OCI-LY7 (cell line): ENCODE measurements at regions not wholly inside any gene's neighbourhood (a gene's known extent, or its start where the extent isn't known, plus 50 kb on each side); places are given as distances from the start of the nearest gene placed in this dataset.
"Not testable (repeated sequence)": the region's sequence is repeated elsewhere in the genome, so short reads cannot be mapped to it uniquely, and the experiment has no call there.

Source experiments
- BruUV-seq: library from RNA; stranded (reverse); fragments of 400-500 nt; replicated peaks from 2 replicates; lab custom pipeline; 2021; lab: Mats Ljungman, UMichigan
- CTCF ChIA-PET: fragments of 300-600 bp; sonication (Branson Sonifier 250); formaldehyde crosslinking; loops from one replicate; lab custom pipeline; 2022; ENCODE audit warnings: antibody characterized with exemption; ENCODE audit not compliant: unreplicated experiment; lab: Charles Lee
- POLR2A ChIA-PET: fragments of 300-600 bp; sonication (Branson Sonifier 250); formaldehyde crosslinking; loops from one replicate; lab custom pipeline; 2022; ENCODE audit warnings: antibody characterized with exemption; lab: Charles Lee
- DNase-seq: peaks from one replicate; pipeline ENCODE4 v3.0.0-alpha.2; 2015; ENCODE audit warnings: low spot score
- H2AFZ ChIP-seq: fragments of 200-600 bp; sonication (generic), shearing (Covaris generic); 2 replicates; pipeline ENCODE4 v1.6.1; 2014; ENCODE audit warnings: mild to moderate bottlenecking, antibody characterized with exemption, low read length, moderate library complexity
- H3K27ac ChIP-seq: fragments of 200-600 bp; sonication (generic); 2 replicates; pipeline ENCODE4 v1.5.1; 2014; ENCODE audit warnings: mixed run types, low read depth, mild to moderate bottlenecking, moderate library complexity, low read length, inconsistent platforms; ENCODE audit not compliant: poor library complexity, severe bottlenecking
- H3K36me3 ChIP-seq: fragments of 200-600 bp; sonication (generic); 2 replicates; pipeline ENCODE4 v1.6.1; 2014; ENCODE audit warnings: mild to moderate bottlenecking, antibody characterized with exemption, low read length, moderate library complexity, mixed read lengths; ENCODE audit not compliant: insufficient read depth
- H3K4me1 ChIP-seq: fragments of 200-600 bp; sonication (generic); 2 replicates; pipeline ENCODE4 v1.5.1; 2014; ENCODE audit warnings: mild to moderate bottlenecking, low read length; ENCODE audit not compliant: insufficient read depth, poor library complexity, severe bottlenecking
- H3K4me2 ChIP-seq: fragments of 200-600 bp; sonication (generic); 2 replicates; pipeline ENCODE4 v1.6.1; 2014; ENCODE audit warnings: mild to moderate bottlenecking, low read length
- H3K4me3 ChIP-seq: fragments of 200-600 bp; sonication (generic); 2 replicates; pipeline ENCODE4 v1.5.1; 2014; ENCODE audit warnings: mild to moderate bottlenecking, low read depth, low read length; ENCODE audit not compliant: poor library complexity, severe bottlenecking
- H3K79me2 ChIP-seq: fragments of 200-600 bp; sonication (generic); 2 replicates; pipeline ENCODE4 v1.6.1; 2016; ENCODE audit warnings: low read depth, mild to moderate bottlenecking, low read length, moderate library complexity, mixed read lengths; ENCODE audit not compliant: insufficient read depth
- H3K9me2 ChIP-seq: fragments of 200-600 bp; sonication (generic); 2 replicates; pipeline ENCODE4 v1.6.1; 2016; ENCODE audit warnings: mild to moderate bottlenecking, low read length, mixed read lengths; ENCODE audit not compliant: insufficient read depth
- H3K9me3 ChIP-seq: fragments of 200-600 bp; sonication (generic); 2 replicates; pipeline ENCODE4 v1.6.1; 2014; ENCODE audit warnings: mild to moderate bottlenecking, mixed run types, low read length, mixed read lengths
- H4K20me1 ChIP-seq: fragments of 200-600 bp; sonication (generic); 2 replicates; pipeline ENCODE4 v1.6.1; 2014; ENCODE audit warnings: mild to moderate bottlenecking, antibody characterized with exemption, low read length, moderate library complexity, mixed read lengths; ENCODE audit not compliant: insufficient read depth
- CTCF ChIP-seq: fragments of 200-600 bp; sonication (generic); conservative IDR thresholded peaks from 2 replicates; pipeline ENCODE4 v1.5.1; 2014; ENCODE audit warnings: mild to moderate bottlenecking, antibody characterized with exemption, low read length, moderate library complexity, mixed read lengths
- EZH2phosphoT487 ChIP-seq: fragments of 200-600 bp; sonication (generic); IDR thresholded peaks from 2 replicates; pipeline ENCODE4 v1.6.1; 2018; ENCODE audit warnings: low read depth, borderline replicate concordance, mild to moderate bottlenecking, mixed run types, antibody characterized with exemption, low read length, moderate library complexity, mixed read lengths
- intact Hi-C: fragments of 100-400 bp; cut with micrococcal nuclease; formaldehyde crosslinking; loops from one replicate; pipeline ENCODE4 v1.10.0; 2022; ENCODE audit not compliant: unreplicated experiment

- H3K79me2 ChIP-seq: no peaks in the 10 kb centered on the region
- TF ChIP-seq CTCF: no peak
- no peak for TF ChIP-seq EZH2phosphoT487
- no peak overlapping the region for H2AFZ ChIP-seq
- no peaks in the 10 kb centered on the region for H3K9me2 ChIP-seq
- no peaks in the 10 kb centered on the region for H3K4me1 ChIP-seq
- intact Hi-C loops: loop anchor here (10.0 kb wide), 1 partner anchor 126 kb away; no protein-coding TSS in a partner anchor
- no peaks in the 10 kb centered on the region for H3K9me3 ChIP-seq
- BruUV-seq: no TSS peak
- POLR2A ChIA-PET: no interaction called here
- H3K4me2 ChIP-seq: no peak overlapping the region; the same call in 1 of the 2 replicates
- H3K36me3 ChIP-seq: no peaks in the 10 kb centered on the region
- CTCF ChIA-PET: no interaction called here
- DNase-seq: no peak
- no peak overlapping the region for H3K27ac ChIP-seq
- H3K4me3 ChIP-seq: no peak overlapping the region
- no peaks in the 10 kb centered on the region for H4K20me1 ChIP-seq
These were observed 138.3 kb upstream of the ZNF521 start for GRCh38 chr18:25490316-25490715.

- ChIA-PET POLR2A (no interaction called here), CTCF (no interaction called here)
- DNase-seq: no peak
- no peak for TF ChIP-seq EZH2phosphoT487
- TF ChIP-seq CTCF: no peak
- Histone ChIP-seq H3K4me2 (no peak overlapping the region), H2AFZ (no peak overlapping the region), H4K20me1 (no peaks in the 10 kb centered on the region), H3K9me2 (no peaks in the 10 kb centered on the region), H3K4me3 (no peak overlapping the region), H3K27ac (no peak overlapping the region), H3K4me1 (no peaks in the 10 kb centered on the region), H3K9me3 (no peaks in the 10 kb centered on the region), H3K36me3 (no peaks in the 10 kb centered on the region), H3K79me2 (no peaks in the 10 kb centered on the region)
- BruUV-seq: no TSS peak
- intact Hi-C loops: no loop called here
These were observed 121.0 kb upstream of the ZNF521 start for GRCh38 chr18:25473008-25473407.

- CTCF ChIA-PET, intact Hi-C loops, H3K79me2 ChIP-seq, H3K9me3 ChIP-seq, H2AFZ ChIP-seq, H3K27ac ChIP-seq, H3K4me2 ChIP-seq, H3K4me1 ChIP-seq, H3K9me2 ChIP-seq, DNase-seq, H4K20me1 ChIP-seq, H3K36me3 ChIP-seq, BruUV-seq, H3K4me3 ChIP-seq: not testable (repeated sequence)
- POLR2A ChIA-PET: interaction anchor here (0.7 kb wide), 1 partner anchor 1252 kb away, joined by 4 read pairs; no protein-coding TSS in a partner anchor
These were observed 119.0 kb upstream of the ZNF521 start for GRCh38 chr18:25470756-25471524.
